Osteocyte (in vitro differentiated cells): ENCODE measurements at regions not wholly inside any gene's neighbourhood (a gene's known extent, or its start where the extent isn't known, plus 50 kb on each side); places are given as distances from the start of the nearest gene placed in this dataset.
A peak's percentile ranks its signal among the peaks of the same experiment; 100 is the strongest.

Experiments
- DNase-seq: peaks from one replicate; pipeline ENCODE4 v3.0.0; 2021; ENCODE audit warnings: mixed read lengths; ENCODE audit not compliant: unreplicated experiment; ENCODE audit errors: extremely low spot score
- H3K27ac Mint-ChIP-seq: one replicate; pipeline ENCODE4 v1.8.0; 2021; ENCODE audit warnings: mild to moderate bottlenecking, mixed read lengths; ENCODE audit not compliant: unreplicated experiment
- H3K27me3 Mint-ChIP-seq: one replicate; pipeline ENCODE4 v1.8.0; 2021; ENCODE audit warnings: mixed read lengths; ENCODE audit not compliant: unreplicated experiment
- H3K36me3 Mint-ChIP-seq: one replicate; pipeline ENCODE4 v1.8.0; 2021; ENCODE audit warnings: mixed read lengths; ENCODE audit not compliant: unreplicated experiment
- H3K4me1 Mint-ChIP-seq: one replicate; pipeline ENCODE4 v1.8.0; 2021; ENCODE audit warnings: mixed read lengths; ENCODE audit not compliant: unreplicated experiment
- H3K4me3 Mint-ChIP-seq: one replicate; pipeline ENCODE4 v1.8.0; 2021; ENCODE audit warnings: mild to moderate bottlenecking, moderate library complexity, mixed read lengths; ENCODE audit not compliant: unreplicated experiment
- H3K9me3 Mint-ChIP-seq: one replicate; pipeline ENCODE4 v1.8.0; 2021; ENCODE audit warnings: mixed read lengths; ENCODE audit not compliant: unreplicated experiment
- TF ChIP-seq, protein P1 (sequence below): fragments of 200-600 bp; sonication (generic); IDR thresholded peaks from 2 replicates; pipeline ENCODE4 v1.5.0; 2021; ENCODE audit warnings: antibody characterized with exemption, mild to moderate bottlenecking, moderate library complexity

DNA sequence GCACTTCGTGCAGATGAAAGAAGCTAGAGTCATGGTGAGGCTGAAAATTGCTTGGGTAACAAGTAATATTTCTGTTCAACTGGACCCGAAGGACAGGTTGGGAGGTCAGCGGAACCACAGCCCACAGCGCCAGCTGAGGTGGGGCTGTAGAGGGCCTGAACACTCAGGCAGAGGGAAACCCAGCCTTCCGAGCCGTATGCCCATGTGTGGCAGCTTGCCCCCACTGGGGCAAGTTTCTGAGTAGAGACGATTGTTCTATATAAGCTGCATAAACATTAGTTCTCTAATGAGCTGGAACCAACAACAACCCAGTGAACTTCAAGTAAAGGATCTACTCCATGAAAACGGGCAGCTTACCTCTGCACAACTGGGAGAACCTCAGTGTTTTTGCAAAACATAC lies 58.4 kb upstream of the TNS3 start:
- peaks cover 5% of the 10 kb centered on the region for H3K9me3 Mint-ChIP-seq
- H3K4me3 Mint-ChIP-seq: no peak overlapping the region
- no peak for DNase-seq
- H3K27me3 Mint-ChIP-seq: no peaks in the 10 kb centered on the region
- H3K4me1 Mint-ChIP-seq: peaks cover 56% of the 10 kb centered on the region
- TF ChIP-seq, protein P1, sequence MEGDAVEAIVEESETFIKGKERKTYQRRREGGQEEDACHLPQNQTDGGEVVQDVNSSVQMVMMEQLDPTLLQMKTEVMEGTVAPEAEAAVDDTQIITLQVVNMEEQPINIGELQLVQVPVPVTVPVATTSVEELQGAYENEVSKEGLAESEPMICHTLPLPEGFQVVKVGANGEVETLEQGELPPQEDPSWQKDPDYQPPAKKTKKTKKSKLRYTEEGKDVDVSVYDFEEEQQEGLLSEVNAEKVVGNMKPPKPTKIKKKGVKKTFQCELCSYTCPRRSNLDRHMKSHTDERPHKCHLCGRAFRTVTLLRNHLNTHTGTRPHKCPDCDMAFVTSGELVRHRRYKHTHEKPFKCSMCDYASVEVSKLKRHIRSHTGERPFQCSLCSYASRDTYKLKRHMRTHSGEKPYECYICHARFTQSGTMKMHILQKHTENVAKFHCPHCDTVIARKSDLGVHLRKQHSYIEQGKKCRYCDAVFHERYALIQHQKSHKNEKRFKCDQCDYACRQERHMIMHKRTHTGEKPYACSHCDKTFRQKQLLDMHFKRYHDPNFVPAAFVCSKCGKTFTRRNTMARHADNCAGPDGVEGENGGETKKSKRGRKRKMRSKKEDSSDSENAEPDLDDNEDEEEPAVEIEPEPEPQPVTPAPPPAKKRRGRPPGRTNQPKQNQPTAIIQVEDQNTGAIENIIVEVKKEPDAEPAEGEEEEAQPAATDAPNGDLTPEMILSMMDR: no peak
- H3K36me3 Mint-ChIP-seq: no peaks in the 10 kb centered on the region
- no peak overlapping the region for H3K27ac Mint-ChIP-seq

DNA sequence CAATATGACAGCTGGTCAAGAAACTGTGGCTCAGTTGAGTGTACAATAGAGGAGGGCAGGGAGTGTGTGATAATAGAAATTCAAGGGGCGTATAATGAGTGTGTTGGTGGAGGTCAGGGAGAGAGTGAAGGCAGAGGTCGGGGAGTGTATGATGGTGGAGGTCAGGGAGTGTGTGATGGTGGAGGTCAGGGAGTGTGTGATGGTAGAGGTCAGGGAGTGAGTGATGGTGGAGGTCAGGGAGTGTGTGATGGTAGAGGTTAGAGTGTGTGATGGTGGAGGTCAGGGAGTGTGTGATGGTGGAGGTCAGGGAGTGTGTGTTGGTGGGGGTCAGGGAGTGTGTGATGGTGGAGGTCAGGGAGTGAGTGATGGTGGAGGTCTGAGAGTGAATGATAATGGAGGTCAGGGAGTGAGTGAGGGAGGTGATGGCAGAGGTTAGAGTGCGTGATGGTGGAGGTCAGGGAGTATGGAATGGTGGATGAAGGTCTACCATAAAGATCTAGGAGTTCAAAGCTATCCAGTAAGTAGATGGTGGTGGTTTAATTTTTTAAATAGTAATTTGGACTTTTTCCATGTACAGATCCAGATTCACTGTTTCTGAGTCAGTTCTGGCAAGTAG lies 57.7 kb upstream of the TNS3 start:
- DNase-seq: no peak
- no peak overlapping the region for H3K27ac Mint-ChIP-seq
- no peaks in the 10 kb centered on the region for H3K36me3 Mint-ChIP-seq
- no peak overlapping the region for H3K4me3 Mint-ChIP-seq
- H3K9me3 Mint-ChIP-seq: peaks cover 5% of the 10 kb centered on the region
- TF ChIP-seq, protein P1: no peak
- H3K4me1 Mint-ChIP-seq: peaks cover 62% of the 10 kb centered on the region
- no peaks in the 10 kb centered on the region for H3K27me3 Mint-ChIP-seq

DNA sequence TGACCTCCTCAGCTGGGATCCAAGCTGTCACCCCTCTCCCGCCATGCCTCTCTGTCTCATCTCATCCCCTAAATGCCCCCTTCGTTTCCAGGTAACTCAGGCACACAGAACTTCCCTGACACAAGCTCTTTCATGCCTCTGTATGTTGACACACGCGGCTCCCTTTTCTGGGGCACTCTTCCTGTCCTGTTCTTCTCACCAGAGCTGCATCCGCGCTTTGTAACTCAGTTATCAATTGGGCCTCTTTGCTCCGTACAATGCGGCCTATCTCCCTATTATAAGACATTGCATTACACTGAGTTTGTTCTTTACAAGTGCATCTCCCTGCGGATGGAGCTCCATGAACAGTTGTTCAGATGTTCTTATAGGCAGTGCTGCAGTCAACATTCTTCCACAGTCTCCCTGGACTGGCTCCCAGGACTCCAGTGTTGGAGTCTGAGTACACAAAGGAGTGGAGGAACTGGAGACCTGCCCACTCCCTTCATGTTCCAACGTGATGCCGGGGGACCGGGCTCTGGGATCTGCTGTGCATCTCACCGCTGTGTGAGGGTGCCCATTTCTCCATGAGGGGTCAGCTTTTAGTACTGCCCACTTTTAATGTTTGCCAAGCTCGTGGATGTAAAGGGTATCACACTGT lies 56.9 kb upstream of the TNS3 start:
- Mint-ChIP-seq H3K4me1 (peaks cover 69% of the 10 kb centered on the region), H3K9me3 (peaks cover 4% of the 10 kb centered on the region), H3K36me3 (no peaks in the 10 kb centered on the region), H3K27ac (no peak overlapping the region), H3K4me3 (no peak overlapping the region), H3K27me3 (no peaks in the 10 kb centered on the region)
- TF ChIP-seq, protein P1: no peak
- DNase-seq: no peak

DNA sequence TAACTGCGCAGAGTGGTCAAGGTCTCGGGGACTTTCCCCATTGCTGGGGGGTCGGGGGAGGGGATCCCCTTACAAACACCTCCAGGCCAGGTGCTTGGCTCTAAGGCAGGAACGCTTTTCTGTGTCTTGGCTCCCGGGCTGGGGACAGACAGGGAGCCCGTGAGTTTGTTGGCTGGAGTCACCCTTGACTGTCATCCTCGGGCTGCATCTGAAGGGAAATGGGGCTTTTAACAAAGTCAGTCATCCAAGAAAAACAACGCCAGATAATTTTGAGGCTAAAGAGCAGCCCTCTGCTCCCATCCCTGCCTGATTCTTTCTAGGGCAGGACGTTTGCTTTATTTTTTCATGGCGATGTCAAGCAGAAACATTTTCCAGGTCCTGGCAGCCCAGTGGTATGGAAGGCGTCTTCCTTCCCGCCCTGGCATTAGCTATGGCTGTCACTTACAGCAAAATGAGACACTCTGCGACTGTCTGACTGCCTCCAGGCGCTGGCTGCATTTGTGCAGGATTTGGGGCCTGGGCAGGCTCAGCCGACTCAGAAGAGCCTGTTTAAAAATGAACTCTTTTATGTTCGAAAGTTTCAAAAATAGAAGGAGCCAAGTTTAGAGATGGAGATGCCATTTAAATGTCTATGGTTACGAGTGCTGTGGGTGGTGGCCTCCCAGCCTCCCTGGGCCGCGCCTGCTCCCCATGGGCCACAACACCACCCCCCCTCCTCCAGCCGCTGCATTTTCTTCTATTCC lies 54.7 kb upstream of the TNS3 start:
- Mint-ChIP-seq H3K4me1 (peaks cover 63% of the 10 kb centered on the region), H3K27ac (peak overlapping the region; percentile 70)
- TF ChIP-seq, protein P1: no peak

DNA sequence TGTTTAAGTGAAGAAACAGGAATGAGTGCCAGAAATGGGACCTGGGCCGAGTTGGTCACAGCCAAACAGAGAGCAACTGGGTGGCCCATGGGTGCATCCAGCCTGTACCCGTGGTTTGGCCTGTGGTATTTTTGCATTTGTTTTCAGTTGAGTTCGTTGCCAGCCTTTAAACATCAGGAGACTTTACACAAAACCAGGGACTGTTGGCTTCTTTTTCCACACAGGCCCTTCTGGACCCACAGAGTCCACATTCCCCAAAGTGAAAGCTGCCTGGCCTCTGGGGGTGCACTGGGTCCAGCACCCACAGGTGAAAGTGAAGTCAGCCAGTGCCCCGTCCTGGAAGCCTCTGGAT lies 54.1 kb upstream of the TNS3 start:
- TF ChIP-seq, protein P1: no peak
- peak overlapping the region; percentile 70 for H3K27ac Mint-ChIP-seq
- H3K9me3 Mint-ChIP-seq: no peaks in the 10 kb centered on the region
- H3K27me3 Mint-ChIP-seq: no peaks in the 10 kb centered on the region
- DNase-seq: no peak
- no peaks in the 10 kb centered on the region for H3K36me3 Mint-ChIP-seq
- no peak overlapping the region for H3K4me3 Mint-ChIP-seq
- H3K4me1 Mint-ChIP-seq: peaks cover 58% of the 10 kb centered on the region

More for the DNA sequence above, 54.7 kb upstream of the TNS3 start:
- Mint-ChIP-seq H3K36me3 (no peaks in the 10 kb centered on the region), H3K4me3 (no peak overlapping the region), H3K9me3 (no peaks in the 10 kb centered on the region), H3K27me3 (no peaks in the 10 kb centered on the region)
- DNase-seq: no peak
